ENCODE measurements at regions not wholly inside any gene's neighbourhood (a gene's known extent, or its start where the extent isn't known, plus 50 kb on each side); places are given as distances from the start of the nearest gene placed in this dataset.
"Not testable (repeated sequence)": the region's sequence is repeated elsewhere in the genome, so short reads cannot be mapped to it uniquely, and the experiment has no call there.

- H3K4me3 ChIP-seq (ENCODE audit: low read depth in 1 of 2, low read length in 2 of 2): no peak overlapping the region
- H2AFZ ChIP-seq (ENCODE audit: low read depth, low read length): no peak overlapping the region
- H3K79me2 ChIP-seq (ENCODE audit: insufficient read depth, low read length): no peaks in the 10 kb centered on the region
- no peak for DNase-seq
- TF ChIP-seq CTCF (IDR thresholded peaks at IDR 0.05; ENCODE audit: borderline replicate concordance, extremely low read depth, low read length, poor library complexity, severe bottlenecking) (no peak), EZH2 (IDR thresholded peaks at IDR 0.05; ENCODE audit: borderline replicate concordance, low read depth, low read length, severe bottlenecking) (no peak)
- no peaks in the 10 kb centered on the region for H3K4me1 ChIP-seq (ENCODE audit: insufficient read depth, low read length)
- no peak for ATAC-seq (ENCODE audit: insufficient read depth, low read depth)
- no peaks in the 10 kb centered on the region for H4K20me1 ChIP-seq (ENCODE audit: insufficient read depth, low read length)
- H3K27ac ChIP-seq (ENCODE audit: low read length): no peak overlapping the region
- H3K9me3 ChIP-seq (ENCODE audit: insufficient read depth, low read length, severe bottlenecking): no peaks in the 10 kb centered on the region
- no peaks in the 10 kb centered on the region for H3K27me3 ChIP-seq (ENCODE audit: insufficient read depth, low read length, poor library complexity)
- no peak overlapping the region for H3K9ac ChIP-seq (ENCODE audit: low read depth, low read length)
- no peaks in the 10 kb centered on the region for H3K36me3 ChIP-seq (ENCODE audit: insufficient read depth, low read length)
- no peak overlapping the region for H3K4me2 ChIP-seq (ENCODE audit: insufficient read depth, low read length)
Measured at GRCh38 chr1:72954943-72955342, 672.6 kb upstream of the NEGR1 start.

- not testable (repeated sequence) for H4K20me1 ChIP-seq (ENCODE audit: insufficient read depth, low read length); ATAC-seq (ENCODE audit: insufficient read depth, low read depth); H3K79me2 ChIP-seq (ENCODE audit: insufficient read depth, low read length); H2AFZ ChIP-seq (ENCODE audit: low read depth, low read length); H3K27me3 ChIP-seq (ENCODE audit: insufficient read depth, low read length, poor library complexity); H3K4me3 ChIP-seq (ENCODE audit: low read depth in 1 of 2, low read length in 2 of 2); H3K9me3 ChIP-seq (ENCODE audit: insufficient read depth, low read length, severe bottlenecking); DNase-seq; H3K36me3 ChIP-seq (ENCODE audit: insufficient read depth, low read length); H3K9ac ChIP-seq (ENCODE audit: low read depth, low read length); H3K4me2 ChIP-seq (ENCODE audit: insufficient read depth, low read length); H3K27ac ChIP-seq (ENCODE audit: low read length); H3K4me1 ChIP-seq (ENCODE audit: insufficient read depth, low read length)
Measured at GRCh38 chr1:72950900-72951299, 668.6 kb upstream of the NEGR1 start.

DNA sequence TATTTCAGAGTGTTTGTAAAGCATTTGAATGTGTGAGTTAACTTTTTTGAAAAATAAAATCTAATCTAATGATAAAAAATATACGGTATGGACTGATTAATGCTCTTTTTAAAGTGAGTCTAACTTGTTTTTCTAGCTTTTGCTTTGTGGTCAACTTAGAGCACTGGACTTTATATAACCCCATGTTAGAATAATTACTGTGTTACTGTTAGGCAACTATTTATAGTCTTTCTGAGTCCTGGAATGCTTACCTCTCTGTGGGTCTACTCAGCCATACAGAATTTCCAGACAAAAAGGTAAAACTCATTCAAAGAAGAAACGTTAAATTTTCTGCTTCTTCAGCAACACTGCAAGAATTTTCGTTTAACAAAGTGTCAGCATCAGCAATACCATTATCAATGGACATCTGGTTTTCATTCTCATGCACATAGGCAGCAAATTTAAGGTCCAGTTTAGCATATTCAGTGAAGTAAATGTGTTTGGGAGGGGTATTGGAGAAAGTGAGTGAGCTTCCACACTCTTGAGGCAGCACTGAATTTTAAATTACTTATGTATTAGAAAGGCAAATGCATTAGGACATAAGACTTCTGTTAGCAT, 664.7 kb upstream of the NEGR1 start:
- TF ChIP-seq EZH2 (IDR thresholded peaks at IDR 0.05; ENCODE audit: borderline replicate concordance, low read depth, low read length, severe bottlenecking) (no peak), CTCF (IDR thresholded peaks at IDR 0.05; ENCODE audit: borderline replicate concordance, extremely low read depth, low read length, poor library complexity, severe bottlenecking) (no peak)
- no peak for DNase-seq
- Histone ChIP-seq H3K4me2 (ENCODE audit: insufficient read depth, low read length) (no peak overlapping the region), H4K20me1 (ENCODE audit: insufficient read depth, low read length) (no peaks in the 10 kb centered on the region), H3K4me1 (ENCODE audit: insufficient read depth, low read length) (no peaks in the 10 kb centered on the region), H3K9me3 (ENCODE audit: insufficient read depth, low read length, severe bottlenecking) (no peaks in the 10 kb centered on the region), H3K4me3 (ENCODE audit: low read depth in 1 of 2, low read length in 2 of 2) (no peak overlapping the region), H3K27me3 (ENCODE audit: insufficient read depth, low read length, poor library complexity) (no peaks in the 10 kb centered on the region), H3K27ac (ENCODE audit: low read length) (no peak overlapping the region), H3K79me2 (ENCODE audit: insufficient read depth, low read length) (no peaks in the 10 kb centered on the region), H3K9ac (ENCODE audit: low read depth, low read length) (no peak overlapping the region), H3K36me3 (ENCODE audit: insufficient read depth, low read length) (no peaks in the 10 kb centered on the region), H2AFZ (ENCODE audit: low read depth, low read length) (no peak overlapping the region)
- ATAC-seq (ENCODE audit: insufficient read depth, low read depth): no peak

GRCh38 chr1:72942008-72942407, 659.7 kb upstream of the NEGR1 start:
- Histone ChIP-seq H3K27me3 (ENCODE audit: insufficient read depth, low read length, poor library complexity) (no peaks in the 10 kb centered on the region), H3K4me1 (ENCODE audit: insufficient read depth, low read length) (no peaks in the 10 kb centered on the region), H2AFZ (ENCODE audit: low read depth, low read length) (no peak overlapping the region), H3K36me3 (ENCODE audit: insufficient read depth, low read length) (no peaks in the 10 kb centered on the region), H3K9me3 (ENCODE audit: insufficient read depth, low read length, severe bottlenecking) (no peaks in the 10 kb centered on the region), H3K79me2 (ENCODE audit: insufficient read depth, low read length) (no peaks in the 10 kb centered on the region), H4K20me1 (ENCODE audit: insufficient read depth, low read length) (no peaks in the 10 kb centered on the region), H3K4me3 (ENCODE audit: low read depth in 1 of 2, low read length in 2 of 2) (no peak overlapping the region), H3K9ac (ENCODE audit: low read depth, low read length) (no peak overlapping the region), H3K4me2 (ENCODE audit: insufficient read depth, low read length) (no peak overlapping the region), H3K27ac (ENCODE audit: low read length) (no peak overlapping the region)
- no peak for ATAC-seq (ENCODE audit: insufficient read depth, low read depth)
- TF ChIP-seq EZH2 (IDR thresholded peaks at IDR 0.05; ENCODE audit: borderline replicate concordance, low read depth, low read length, severe bottlenecking): no peak
- TF ChIP-seq CTCF (IDR thresholded peaks at IDR 0.05; ENCODE audit: borderline replicate concordance, extremely low read depth, low read length, poor library complexity, severe bottlenecking): no peak
- no peak for DNase-seq
